SU-DHL-6 (cell line): ENCODE measurements at regions not wholly inside any gene's neighbourhood (a gene's known extent, or its start where the extent isn't known, plus 50 kb on each side); places are given as distances from the start of the nearest gene placed in this dataset.

ENCODE experiments used
- H2AFZ ChIP-seq: fragments of 200-600 bp; sonication (generic); 2 replicates; pipeline ENCODE4 v1.6.1; 2014; ENCODE audit warnings: low read depth, mild to moderate bottlenecking, moderate library complexity, mixed read lengths, antibody characterized with exemption, low read length; ENCODE audit not compliant: severe bottlenecking
- H3F3A ChIP-seq: fragments of 200-600 bp; shearing (Covaris generic); 2 replicates; pipeline ENCODE4 v1.6.0; 2016; ENCODE audit warnings: antibody characterized with exemption, mild to moderate bottlenecking; ENCODE audit not compliant: insufficient read depth
- H3K27ac ChIP-seq: fragments of 200-600 bp; sonication (generic); 2 replicates; pipeline ENCODE4 v1.5.1; 2016; ENCODE audit warnings: low read depth, mild to moderate bottlenecking, low read length, moderate library complexity, mixed read lengths
- H3K27me3 ChIP-seq: fragments of 200-600 bp; sonication (generic), shearing (Covaris generic); 2 replicates; pipeline ENCODE4 v1.6.0; 2014; ENCODE audit warnings: mild to moderate bottlenecking, low read length
- H3K36me3 ChIP-seq: fragments of 200-600 bp; sonication (generic); 2 replicates; pipeline ENCODE4 v1.6.1; 2014; ENCODE audit warnings: mild to moderate bottlenecking, low read length, mixed read lengths
- H3K4me2 ChIP-seq: fragments of 300-600, 200-600 bp; shearing (Covaris generic), sonication (generic); 2 replicates; pipeline ENCODE4 v1.6.0; 2014; ENCODE audit warnings: low read length, low read depth, mild to moderate bottlenecking; ENCODE audit not compliant: poor library complexity, severe bottlenecking
- H3K4me3 ChIP-seq: fragments of 200-600 bp; sonication (generic); 2 replicates; pipeline ENCODE4 v1.5.1; 2014; ENCODE audit warnings: antibody characterized with exemption, low read length, mild to moderate bottlenecking, mixed read lengths; ENCODE audit not compliant: insufficient read depth, poor library complexity, severe bottlenecking
- H3K79me2 ChIP-seq: fragments of 200-600 bp; sonication (generic); 2 replicates; pipeline ENCODE4 v1.6.1; 2014; ENCODE audit warnings: mild to moderate bottlenecking, low read length, moderate library complexity; ENCODE audit not compliant: insufficient read depth
- H3K9ac ChIP-seq: fragments of 200-600 bp; sonication (generic); 2 replicates; pipeline ENCODE4 v1.7.0; 2014; ENCODE audit warnings: mild to moderate bottlenecking, low read length
- H3K9me2 ChIP-seq: fragments of 200-600 bp; sonication (generic); replicated peaks from 2 replicates; pipeline ENCODE4 v1.6.1; 2014; ENCODE audit warnings: low read length; ENCODE audit not compliant: insufficient read depth
- H3K9me3 ChIP-seq: fragments of 200-600 bp; sonication (generic); 2 replicates; pipeline ENCODE4 v1.6.1; 2014; ENCODE audit warnings: low read length, mixed read lengths; ENCODE audit not compliant: insufficient read depth
- H4K20me1 ChIP-seq: fragments of 200-600 bp; sonication (generic); 2 replicates; pipeline ENCODE4 v1.6.1; 2014; ENCODE audit warnings: low read depth, mild to moderate bottlenecking, antibody characterized with exemption, low read length, moderate library complexity, mixed read lengths
- EZH2phosphoT487 ChIP-seq: fragments of 200-600 bp; sonication (generic), shearing (Covaris generic); conservative IDR thresholded peaks from 2 replicates; pipeline ENCODE4 v1.6.1; 2018; ENCODE audit warnings: mild to moderate bottlenecking, antibody characterized with exemption, low read length, moderate library complexity, mixed read lengths
- TF ChIP-seq, protein P1 (sequence below): fragments of 200-600 bp; sonication (generic); IDR thresholded peaks from one replicate; pipeline ENCODE4 v1.5.1; 2017; ENCODE audit warnings: antibody characterized with exemption, mild to moderate bottlenecking, low read length, moderate library complexity; ENCODE audit not compliant: insufficient read depth, poor library complexity, severe bottlenecking

DNA sequence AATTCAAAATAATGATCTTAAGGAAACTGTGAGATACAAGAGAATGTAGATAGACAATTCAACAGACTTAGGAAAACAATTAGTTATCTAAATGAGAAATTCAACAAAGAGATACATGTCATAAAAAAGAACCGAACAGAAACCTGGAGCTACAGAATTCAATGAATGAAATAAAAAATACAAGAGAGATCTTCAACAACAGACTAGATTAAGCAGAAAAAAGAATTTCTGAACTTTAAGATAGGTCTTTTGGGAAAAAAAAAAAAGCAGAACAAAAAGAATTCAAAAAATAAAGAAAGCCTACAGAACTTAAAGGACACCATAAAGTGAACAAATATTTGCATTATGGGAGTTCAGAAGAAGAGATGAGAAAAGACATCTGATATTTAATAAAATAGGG lies 129.1 kb upstream of the FOXK1 start:
- no peak overlapping the region for H3K9ac ChIP-seq
- TF ChIP-seq, protein P1, sequence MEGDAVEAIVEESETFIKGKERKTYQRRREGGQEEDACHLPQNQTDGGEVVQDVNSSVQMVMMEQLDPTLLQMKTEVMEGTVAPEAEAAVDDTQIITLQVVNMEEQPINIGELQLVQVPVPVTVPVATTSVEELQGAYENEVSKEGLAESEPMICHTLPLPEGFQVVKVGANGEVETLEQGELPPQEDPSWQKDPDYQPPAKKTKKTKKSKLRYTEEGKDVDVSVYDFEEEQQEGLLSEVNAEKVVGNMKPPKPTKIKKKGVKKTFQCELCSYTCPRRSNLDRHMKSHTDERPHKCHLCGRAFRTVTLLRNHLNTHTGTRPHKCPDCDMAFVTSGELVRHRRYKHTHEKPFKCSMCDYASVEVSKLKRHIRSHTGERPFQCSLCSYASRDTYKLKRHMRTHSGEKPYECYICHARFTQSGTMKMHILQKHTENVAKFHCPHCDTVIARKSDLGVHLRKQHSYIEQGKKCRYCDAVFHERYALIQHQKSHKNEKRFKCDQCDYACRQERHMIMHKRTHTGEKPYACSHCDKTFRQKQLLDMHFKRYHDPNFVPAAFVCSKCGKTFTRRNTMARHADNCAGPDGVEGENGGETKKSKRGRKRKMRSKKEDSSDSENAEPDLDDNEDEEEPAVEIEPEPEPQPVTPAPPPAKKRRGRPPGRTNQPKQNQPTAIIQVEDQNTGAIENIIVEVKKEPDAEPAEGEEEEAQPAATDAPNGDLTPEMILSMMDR, result no peak
- TF ChIP-seq EZH2phosphoT487, result no peak
- H3K4me3 ChIP-seq, result no peak overlapping the region
- no peaks in the 10 kb centered on the region for H3F3A ChIP-seq
- no peak overlapping the region for H3K4me2 ChIP-seq
- no peaks in the 10 kb centered on the region for H3K9me2 ChIP-seq
- H4K20me1 ChIP-seq, result no peaks in the 10 kb centered on the region
- no peak overlapping the region for H2AFZ ChIP-seq
- H3K27me3 ChIP-seq, result no peaks in the 10 kb centered on the region
- no peaks in the 10 kb centered on the region for H3K9me3 ChIP-seq
- no peaks in the 10 kb centered on the region for H3K36me3 ChIP-seq
- H3K79me2 ChIP-seq, result no peaks in the 10 kb centered on the region
- no peak overlapping the region for H3K27ac ChIP-seq

DNA sequence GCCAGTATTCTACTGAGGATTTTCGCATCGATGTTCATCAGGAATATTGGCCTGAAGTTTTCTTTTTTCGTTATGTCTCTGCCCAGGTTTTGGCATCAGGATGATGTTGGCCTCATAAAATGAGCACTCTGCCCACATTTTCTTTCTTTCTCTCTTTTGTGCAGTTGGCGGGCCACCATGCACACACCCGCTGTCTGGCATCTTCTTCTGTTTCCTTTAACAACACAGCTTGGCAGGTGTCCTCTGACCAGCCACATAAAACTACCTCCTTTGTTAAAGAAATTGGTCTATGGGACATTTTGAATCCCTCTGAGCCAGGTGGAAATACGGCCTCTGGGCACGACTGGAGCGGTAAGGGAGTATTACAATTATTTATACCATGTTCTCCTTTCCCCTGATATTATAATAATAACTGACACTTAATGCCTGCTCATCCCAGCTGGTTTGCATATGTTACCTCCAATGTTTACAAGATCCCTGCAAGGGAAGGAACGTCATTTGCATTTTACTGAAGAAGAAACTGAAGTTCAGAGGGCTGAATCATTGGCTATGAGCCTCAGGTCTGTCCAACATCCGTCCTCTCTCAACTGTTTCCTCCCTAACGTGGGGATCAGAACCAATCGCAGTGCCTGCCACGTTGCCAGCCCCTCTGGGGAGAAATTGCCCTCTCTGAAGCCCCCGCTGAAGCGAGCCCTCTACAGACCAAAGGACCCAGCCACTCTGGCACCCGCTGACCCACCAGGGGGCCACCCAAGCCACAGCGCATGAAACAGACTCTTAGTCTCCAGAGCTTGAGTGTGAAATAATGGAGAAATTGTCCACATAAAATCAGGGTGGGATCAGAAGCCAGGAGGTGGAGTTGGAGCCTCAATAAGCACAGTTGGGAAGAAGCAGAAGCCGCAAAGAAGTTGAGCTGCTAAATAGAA lies 125.0 kb upstream of the FOXK1 start:
- H3K9ac ChIP-seq, result no peak overlapping the region
- no peaks in the 10 kb centered on the region for H3K36me3 ChIP-seq
- H3K4me3 ChIP-seq, result no peak overlapping the region
- H3K27me3 ChIP-seq, result no peaks in the 10 kb centered on the region
- no peak for TF ChIP-seq EZH2phosphoT487
- TF ChIP-seq, protein P1, result no peak
- no peak overlapping the region for H3K4me2 ChIP-seq
- no peaks in the 10 kb centered on the region for H3K9me2 ChIP-seq
- H4K20me1 ChIP-seq, result no peaks in the 10 kb centered on the region
- H2AFZ ChIP-seq, result no peak overlapping the region
- H3F3A ChIP-seq, result no peaks in the 10 kb centered on the region
- no peaks in the 10 kb centered on the region for H3K9me3 ChIP-seq
- no peak overlapping the region for H3K27ac ChIP-seq
- H3K79me2 ChIP-seq, result no peaks in the 10 kb centered on the region

DNA sequence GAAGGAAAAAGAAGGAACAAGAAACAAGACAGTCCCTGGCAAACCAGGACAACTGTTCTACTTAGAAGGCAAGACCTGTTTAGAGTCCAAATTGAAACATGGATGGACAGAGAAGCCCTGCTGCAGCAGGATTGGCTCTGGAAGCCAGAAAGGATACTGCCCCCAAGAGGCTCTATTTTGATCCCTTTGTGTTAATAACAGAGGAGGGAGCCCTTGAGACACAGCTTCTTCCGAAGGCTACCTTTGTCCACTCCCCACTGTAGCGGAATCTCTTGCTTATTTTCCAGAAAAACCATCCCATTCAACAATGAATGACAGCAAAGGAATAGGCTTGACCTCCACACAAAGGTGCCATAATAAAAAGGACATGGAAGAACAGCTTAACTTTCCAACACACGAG lies 120.3 kb upstream of the FOXK1 start:
- H3K9me3 ChIP-seq, result no peaks in the 10 kb centered on the region
- no peak overlapping the region for H3K27ac ChIP-seq
- no peaks in the 10 kb centered on the region for H3K79me2 ChIP-seq
- no peaks in the 10 kb centered on the region for H3K9me2 ChIP-seq
- no peaks in the 10 kb centered on the region for H3K36me3 ChIP-seq
- no peaks in the 10 kb centered on the region for H3F3A ChIP-seq
- H3K9ac ChIP-seq, result no peak overlapping the region
- no peak overlapping the region for H2AFZ ChIP-seq
- H3K4me3 ChIP-seq, result no peak overlapping the region
- H4K20me1 ChIP-seq, result no peaks in the 10 kb centered on the region
- TF ChIP-seq EZH2phosphoT487, result no peak
- TF ChIP-seq, protein P1, result no peak
- no peak overlapping the region for H3K4me2 ChIP-seq
- H3K27me3 ChIP-seq, result no peaks in the 10 kb centered on the region
